Stomach smooth muscle (tissue), 2 donors: ENCODE measurements at regions not wholly inside any gene's neighbourhood (a gene's known extent, or its start where the extent isn't known, plus 50 kb on each side); places are given as distances from the start of the nearest gene placed in this dataset.

Experiments
- H3K27ac ChIP-seq: one replicate; pipeline ENCODE4 v1.7.0; 2013; ENCODE audit warnings: mild to moderate bottlenecking, low read length, inconsistent platforms
- H3K27me3 ChIP-seq, 2 donors: one replicate each; pipeline ENCODE4 v1.7.0; 2013; ENCODE audit warnings: low read length in 2 of 2; ENCODE audit not compliant: insufficient read depth in 2 of 2, control insufficient read depth in 1 of 2
- H3K36me3 ChIP-seq, 2 donors: one replicate each; pipeline ENCODE4 v1.7.0; 2013; ENCODE audit warnings: low read length in 2 of 2; ENCODE audit not compliant: control insufficient read depth in 2 of 2, insufficient read depth in 2 of 2
- H3K4me1 ChIP-seq: one replicate; pipeline ENCODE4 v1.7.0; 2013; ENCODE audit warnings: low read length; ENCODE audit not compliant: control insufficient read depth, insufficient read depth
- H3K4me3 ChIP-seq, 2 donors: one replicate each; pipeline ENCODE4 v1.7.0; 2013; ENCODE audit warnings: low read length in 2 of 2
- H3K9ac ChIP-seq, 2 donors: one replicate each; pipeline ENCODE4 v1.7.0; 2013; ENCODE audit warnings: low read length in 2 of 2, mild to moderate bottlenecking in 1 of 2
- H3K9me3 ChIP-seq, 2 donors: one replicate each; pipeline ENCODE4 v1.7.0; 2013; ENCODE audit warnings: low read length in 2 of 2; ENCODE audit not compliant: control insufficient read depth in 2 of 2
- donor health status: healthy.
- donor health status: Pancreatic carcinoma.

DNA sequence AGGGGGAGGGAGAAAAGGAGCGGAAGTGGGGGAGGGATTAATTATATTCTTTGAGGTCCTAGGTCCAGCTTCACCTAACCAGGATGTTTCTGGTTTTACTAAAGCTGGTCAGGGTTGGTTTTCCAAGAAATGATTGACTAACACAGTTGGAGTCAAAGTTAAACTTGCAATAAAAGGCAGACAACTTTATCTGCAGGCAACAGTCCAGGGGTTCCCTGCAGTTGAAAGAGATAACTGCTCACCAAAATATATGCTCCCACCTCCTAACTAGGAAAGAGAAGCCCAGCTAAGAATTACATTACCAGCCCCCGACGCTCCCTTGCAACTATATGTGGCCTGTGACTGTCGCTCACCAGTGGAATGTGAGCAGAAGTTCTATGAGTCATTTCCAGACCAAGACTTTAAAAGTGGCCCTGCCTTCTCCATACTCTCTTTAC lies 140.0 kb upstream of the PKDCC start:
- no peak overlapping the region for H3K4me3 ChIP-seq
- no peaks in the 10 kb centered on the region for H3K36me3 ChIP-seq
- H3K27ac ChIP-seq, result no peak overlapping the region
- H3K27me3 ChIP-seq, result no peaks in the 10 kb centered on the region
- H3K9me3 ChIP-seq, result no peaks in the 10 kb centered on the region
- H3K4me1 ChIP-seq, result peaks cover 7% of the 10 kb centered on the region
- no peak overlapping the region for H3K9ac ChIP-seq

GRCh38 chr2:41908349-41908748 lies 139.5 kb upstream of the PKDCC start:
- Histone ChIP-seq H3K4me3 (no peak overlapping the region), H3K9ac (no peak overlapping the region), H3K27ac (no peak overlapping the region), H3K9me3 (no peaks in the 10 kb centered on the region), H3K27me3 (no peaks in the 10 kb centered on the region), H3K4me1 (peaks cover 12% of the 10 kb centered on the region), H3K36me3 (no peaks in the 10 kb centered on the region)

- H3K4me3 ChIP-seq, result no peak overlapping the region
- H3K9me3 ChIP-seq, result no peaks in the 10 kb centered on the region
- H3K4me1 ChIP-seq, result peaks cover 12% of the 10 kb centered on the region
- no peak overlapping the region for H3K27ac ChIP-seq
- H3K36me3 ChIP-seq, result no peaks in the 10 kb centered on the region
- H3K27me3 ChIP-seq, result no peaks in the 10 kb centered on the region
- no peak overlapping the region for H3K9ac ChIP-seq
These were observed 138.2 kb upstream of the PKDCC start for GRCh38 chr2:41909584-41909983.

- peaks cover 12% of the 10 kb centered on the region for H3K4me1 ChIP-seq
- H3K9ac ChIP-seq, result no peak overlapping the region
- no peaks in the 10 kb centered on the region for H3K27me3 ChIP-seq
- H3K4me3 ChIP-seq, result no peak overlapping the region
- no peaks in the 10 kb centered on the region for H3K9me3 ChIP-seq
- no peak overlapping the region for H3K27ac ChIP-seq
- H3K36me3 ChIP-seq, result no peaks in the 10 kb centered on the region
These were observed 137.7 kb upstream of the PKDCC start for GRCh38 chr2:41910126-41910525.

- Histone ChIP-seq H3K9me3 (no peaks in the 10 kb centered on the region), H3K27me3 (no peaks in the 10 kb centered on the region), H3K4me1 (peaks cover 12% of the 10 kb centered on the region), H3K27ac (no peak overlapping the region), H3K4me3 (no peak overlapping the region), H3K36me3 (no peaks in the 10 kb centered on the region), H3K9ac (no peak overlapping the region)
These were observed 136.8 kb upstream of the PKDCC start for GRCh38 chr2:41911033-41911432.

GRCh38 chr2:41912337-41912736 lies 135.5 kb upstream of the PKDCC start:
- Histone ChIP-seq H3K36me3 (no peaks in the 10 kb centered on the region), H3K4me1 (peaks cover 12% of the 10 kb centered on the region), H3K27ac (no peak overlapping the region)

DNA sequence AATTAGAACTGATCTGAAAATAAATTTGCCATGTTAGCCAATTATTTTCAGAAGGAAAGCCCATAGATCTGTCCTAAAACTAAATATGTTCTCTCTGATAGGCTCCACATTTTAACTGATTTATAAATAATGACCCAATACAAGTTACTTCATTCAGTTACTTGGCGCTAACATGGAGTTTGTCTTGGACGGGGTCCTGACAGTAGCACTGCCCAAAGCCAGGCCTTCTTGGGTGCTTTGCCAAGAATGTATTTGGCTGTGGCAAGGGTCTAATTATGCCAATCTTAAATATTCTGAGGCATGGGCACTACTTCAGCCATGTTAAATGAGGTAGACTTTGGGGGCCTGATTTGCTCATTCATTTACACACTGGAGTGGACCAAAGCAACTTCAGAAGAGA lies 135.0 kb upstream of the PKDCC start:
- Histone ChIP-seq H3K4me1 (peaks cover 11% of the 10 kb centered on the region), H3K27ac (no peak overlapping the region), H3K9me3 (no peaks in the 10 kb centered on the region), H3K36me3 (no peaks in the 10 kb centered on the region), H3K9ac (no peak overlapping the region), H3K27me3 (no peaks in the 10 kb centered on the region), H3K4me3 (no peak overlapping the region)

More at GRCh38 chr2:41912337-41912736, 135.5 kb upstream of the PKDCC start:
- Histone ChIP-seq H3K4me3 (no peak overlapping the region), H3K9me3 (no peaks in the 10 kb centered on the region), H3K9ac (no peak overlapping the region), H3K27me3 (no peaks in the 10 kb centered on the region)

DNA sequence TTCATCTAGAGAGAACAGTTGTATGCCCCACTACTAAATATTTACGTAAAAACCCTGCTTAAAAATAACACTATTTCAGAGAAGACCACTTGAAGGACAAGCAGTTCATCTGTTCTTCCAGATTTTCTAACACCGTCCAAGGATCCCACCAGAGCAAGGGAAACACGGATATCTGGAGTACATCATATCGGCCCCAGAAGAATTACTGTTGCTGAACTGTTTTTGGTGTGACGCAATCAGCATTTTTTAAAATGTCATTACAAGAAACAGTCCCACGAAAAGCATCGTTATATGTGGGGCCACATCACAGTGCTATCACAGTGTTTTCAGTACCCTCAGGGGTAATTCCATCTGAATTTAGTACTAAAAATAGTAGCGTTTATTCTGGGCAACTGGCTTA lies 134.5 kb upstream of the PKDCC start:
- no peaks in the 10 kb centered on the region for H3K27me3 ChIP-seq
- H3K4me3 ChIP-seq, result no peak overlapping the region
- no peaks in the 10 kb centered on the region for H3K9me3 ChIP-seq
- no peak overlapping the region for H3K27ac ChIP-seq
- H3K4me1 ChIP-seq, result peaks cover 11% of the 10 kb centered on the region
- no peaks in the 10 kb centered on the region for H3K36me3 ChIP-seq
- no peak overlapping the region for H3K9ac ChIP-seq

- no peaks in the 10 kb centered on the region for H3K36me3 ChIP-seq
- H3K9me3 ChIP-seq, result no peaks in the 10 kb centered on the region
- no peaks in the 10 kb centered on the region for H3K27me3 ChIP-seq
- peaks cover 11% of the 10 kb centered on the region for H3K4me1 ChIP-seq
- H3K27ac ChIP-seq, result no peak overlapping the region
- H3K9ac ChIP-seq, result no peak overlapping the region
- H3K4me3 ChIP-seq, result no peak overlapping the region
These were observed 133.8 kb upstream of the PKDCC start for GRCh38 chr2:41913921-41914609.

DNA sequence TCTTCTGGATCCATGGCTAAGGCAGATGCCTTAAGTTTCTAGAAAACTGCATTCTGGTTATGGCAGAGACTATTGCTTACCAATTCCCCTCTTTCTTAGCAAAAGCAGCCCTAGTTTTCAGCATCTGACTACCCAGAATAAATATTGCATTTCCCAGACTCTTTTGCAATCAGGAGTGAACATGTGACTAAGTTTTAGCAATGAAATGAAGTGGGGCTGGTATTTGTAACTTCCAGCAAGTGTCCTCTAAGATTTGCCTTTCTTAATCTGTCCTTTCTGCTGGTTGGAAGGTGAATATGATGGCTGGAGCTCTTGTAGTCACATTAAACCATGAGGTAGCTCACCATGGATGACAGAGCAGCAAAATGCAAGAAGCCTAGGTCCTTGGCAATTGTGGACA lies 132.9 kb upstream of the PKDCC start:
- no peak overlapping the region for H3K9ac ChIP-seq
- H3K27ac ChIP-seq, result no peak overlapping the region
- no peaks in the 10 kb centered on the region for H3K27me3 ChIP-seq
- peaks cover 11% of the 10 kb centered on the region for H3K4me1 ChIP-seq
- no peaks in the 10 kb centered on the region for H3K9me3 ChIP-seq
- H3K4me3 ChIP-seq, result no peak overlapping the region
- H3K36me3 ChIP-seq, result no peaks in the 10 kb centered on the region

GRCh38 chr2:41916177-41916576 lies 131.6 kb upstream of the PKDCC start:
- Histone ChIP-seq H3K4me1 (peaks cover 11% of the 10 kb centered on the region), H3K27me3 (no peaks in the 10 kb centered on the region), H3K9ac (no peak overlapping the region), H3K9me3 (no peaks in the 10 kb centered on the region), H3K36me3 (no peaks in the 10 kb centered on the region), H3K4me3 (no peak overlapping the region), H3K27ac (no peak overlapping the region)
